ENCODE measurements at regions not wholly inside any gene's neighbourhood (a gene's known extent, or its start where the extent isn't known, plus 50 kb on each side); places are given as distances from the start of the nearest gene placed in this dataset.

GRCh38 chr12:127596891-127597290, 670.1 kb upstream of the TMEM132C start:
- no peak overlapping the region for H3K4me2 ChIP-seq (ENCODE audit: insufficient read depth, insufficient read length, low read length)
- H4K5ac ChIP-seq (ENCODE audit: insufficient read length, low read depth, low read length): no peak overlapping the region
- no peaks in the 10 kb centered on the region for H3K23me2 ChIP-seq (ENCODE audit: insufficient read length, low read depth, low read length, poor library complexity, severe bottlenecking)
- Mint-ChIP-seq H3K27ac (no peak overlapping the region), H3K27me3 (ENCODE audit: low read depth) (peaks cover 2% of the 10 kb centered on the region; the same call in 1 of the 2 replicates), H3K4me3 (no peak overlapping the region), H3K4me1 (peaks cover 65 to 69% of the 10 kb centered on the region in 2 experiments), H3K36me3 (ENCODE audit: insufficient read depth in 1 of 3, low read depth in 3 of 3) (no peaks in the 10 kb centered on the region), H3K9me3 (no peaks in the 10 kb centered on the region; a peak in 1 of 5 replicates)
- no peak overlapping the region for H2AK5ac ChIP-seq (ENCODE audit: insufficient read length, low read length)
- no peak overlapping the region for H3K14ac ChIP-seq (ENCODE audit: insufficient read depth, low read length)
- no peak overlapping the region for H2BK15ac ChIP-seq (ENCODE audit: low read depth, low read length)
- no peaks in the 10 kb centered on the region for H4K20me1 ChIP-seq (ENCODE audit: control insufficient read depth, insufficient read depth, insufficient read length)
- no peak overlapping the region for H3K23ac ChIP-seq (ENCODE audit: insufficient read length, low read depth, low read length)
- H3K56ac ChIP-seq (ENCODE audit: insufficient read length, low read depth, low read length): no peak overlapping the region
- H2BK5ac ChIP-seq (ENCODE audit: insufficient read length, low read length): no peak overlapping the region
- H2BK120ac ChIP-seq (ENCODE audit: low read depth, low read length, poor library complexity, severe bottlenecking): no peak overlapping the region
- TF ChIP-seq CTCF (conservative IDR thresholded peaks at IDR 0.05): no peak
- no peaks in the 10 kb centered on the region for H3K9me3 ChIP-seq (ENCODE audit: control insufficient read depth, low read depth, low read length)
- peaks cover 6% of the 10 kb centered on the region for H3K4me1 ChIP-seq (ENCODE audit: insufficient read depth, low read length)
- H3T11ph ChIP-seq (ENCODE audit: low read length): no peak overlapping the region
- no peak overlapping the region for H3K4ac ChIP-seq (ENCODE audit: low read depth, low read length)
- no peaks in the 10 kb centered on the region for H3K27me3 ChIP-seq (ENCODE audit: insufficient read depth, low read length)
- no peak overlapping the region for H3K18ac ChIP-seq (ENCODE audit: insufficient read length, low read depth, low read length)
- H4K8ac ChIP-seq (replicated peaks; ENCODE audit: insufficient read length, low read depth, low read length): no peak overlapping the region
- H2BK20ac ChIP-seq (ENCODE audit: low read depth, low read length, poor library complexity, severe bottlenecking): no peak overlapping the region
- H2BK12ac ChIP-seq (ENCODE audit: insufficient read length, low read depth, low read length): no peak overlapping the region
- H4K91ac ChIP-seq (ENCODE audit: insufficient read length, low read depth, low read length): no peak overlapping the region
- H3K79me1 ChIP-seq (ENCODE audit: insufficient read depth, low read depth, low read length, poor library complexity, severe bottlenecking): no peaks in the 10 kb centered on the region
- no peak for DNase-seq
- WGBS (ENCODE audit: extremely low coverage, insufficient read length, low lambda C conversion rate): no CpG with 5 or more reads among the region's 4 CpGs
- H3K79me2 ChIP-seq (ENCODE audit: insufficient read depth, low read length): no peaks in the 10 kb centered on the region
- H3K9ac ChIP-seq (ENCODE audit: extremely low read depth, insufficient read length, low read length): no peak overlapping the region
- H2AFZ ChIP-seq (ENCODE audit: low read length): no peak overlapping the region
- H3K27ac ChIP-seq (ENCODE audit: insufficient read length, low read depth, low read length): no peak overlapping the region

All from H9 (cell line).